Subcutaneous abdominal adipose tissue (tissue), 5 donors: ENCODE measurements at regions not wholly inside any gene's neighbourhood (a gene's known extent, or its start where the extent isn't known, plus 50 kb on each side); places are given as distances from the start of the nearest gene placed in this dataset.

Source experiments
- H3K27ac ChIP-seq: one replicate; pipeline ENCODE4 v1.7.0; 2013; ENCODE audit warnings: low read depth, mild to moderate bottlenecking, inconsistent platforms, low read length, moderate library complexity
- H3K27me3 ChIP-seq, 5 donors: one replicate each; pipeline ENCODE4 v1.7.0; 2013; ENCODE audit warnings: low read length in 5 of 5, inconsistent platforms in 1 of 5; ENCODE audit not compliant: control insufficient read depth in 5 of 5, insufficient read depth in 4 of 5
- H3K36me3 ChIP-seq, 5 donors: one replicate each; pipeline ENCODE4 v1.7.0; 2013; ENCODE audit warnings: low read length in 5 of 5; ENCODE audit not compliant: control insufficient read depth in 5 of 5, insufficient read depth in 5 of 5
- H3K4me1 ChIP-seq, 5 donors: one replicate each; pipeline ENCODE4 v1.7.0; 2013; ENCODE audit warnings: low read length in 5 of 5, mild to moderate bottlenecking in 3 of 5, moderate library complexity in 1 of 5; ENCODE audit not compliant: control insufficient read depth in 5 of 5, insufficient read depth in 5 of 5
- H3K4me3 ChIP-seq, 5 donors: one replicate each; pipeline ENCODE4 v1.7.0; 2013; ENCODE audit warnings: low read length in 5 of 5, low read depth in 1 of 5
- H3K9ac ChIP-seq, 5 donors: one replicate each; pipeline ENCODE4 v1.7.0; 2013; ENCODE audit warnings: low read length in 5 of 5, mild to moderate bottlenecking in 4 of 5, moderate library complexity in 3 of 5
- H3K9me3 ChIP-seq, 5 donors: one replicate each; pipeline ENCODE4 v1.7.0; 2013; ENCODE audit warnings: low read length in 5 of 5; ENCODE audit not compliant: control insufficient read depth in 5 of 5
- donor health status: healthy.
- donor health status: healthy.
- donor health status: healthy.
- donor health status: healthy.
- donor health status: healthy.

GRCh38 chr11:111081021-111081511, 164.5 kb upstream of the POU2AF2 start:
- Histone ChIP-seq H3K4me1 (peaks cover 0 to 2% (median 0%) of the 10 kb centered on the region in 5 donors), H3K9ac (no peak overlapping the region), H3K36me3 (no peaks in the 10 kb centered on the region), H3K27me3 (no peaks in the 10 kb centered on the region), H3K4me3 (no peak overlapping the region), H3K9me3 (no peaks in the 10 kb centered on the region), H3K27ac (no peak overlapping the region)

- no peaks in the 10 kb centered on the region for H3K9me3 ChIP-seq
- H3K27me3 ChIP-seq = no peaks in the 10 kb centered on the region
- no peak overlapping the region for H3K27ac ChIP-seq
- H3K9ac ChIP-seq = no peak overlapping the region
- no peak overlapping the region for H3K4me3 ChIP-seq
- no peaks in the 10 kb centered on the region for H3K36me3 ChIP-seq
- H3K4me1 ChIP-seq = peaks cover 0 to 2% (median 0%) of the 10 kb centered on the region in 5 donors
These were observed 167.8 kb upstream of the POU2AF2 start for GRCh38 chr11:111077530-111078322.

GRCh38 chr11:111069066-111069465, 176.5 kb upstream of the POU2AF2 start:
- Histone ChIP-seq H3K4me3 (no peak overlapping the region), H3K27ac (no peak overlapping the region), H3K36me3 (no peaks in the 10 kb centered on the region), H3K4me1 (no peaks in the 10 kb centered on the region), H3K27me3 (no peaks in the 10 kb centered on the region), H3K9me3 (peaks cover 2 to 10% (median 10%) of the 10 kb centered on the region in 5 donors), H3K9ac (no peak overlapping the region)

GRCh38 chr11:111067994-111068393, 177.5 kb upstream of the POU2AF2 start:
- Histone ChIP-seq H3K9me3 (peaks cover 2 to 10% (median 10%) of the 10 kb centered on the region in 5 donors), H3K27me3 (no peaks in the 10 kb centered on the region), H3K4me3 (no peak overlapping the region), H3K27ac (no peak overlapping the region), H3K36me3 (no peaks in the 10 kb centered on the region), H3K4me1 (no peaks in the 10 kb centered on the region), H3K9ac (no peak overlapping the region)

GRCh38 chr11:111066846-111067245, 178.7 kb upstream of the POU2AF2 start:
- Histone ChIP-seq H3K4me1 (no peaks in the 10 kb centered on the region), H3K27ac (no peak overlapping the region), H3K36me3 (no peaks in the 10 kb centered on the region), H3K4me3 (no peak overlapping the region), H3K27me3 (no peaks in the 10 kb centered on the region), H3K9ac (no peak overlapping the region), H3K9me3 (peaks cover 2 to 10% (median 10%) of the 10 kb centered on the region in 5 donors)

GRCh38 chr11:111063726-111064517, 181.6 kb upstream of the POU2AF2 start:
- Histone ChIP-seq H3K36me3 (no peaks in the 10 kb centered on the region), H3K27me3 (no peaks in the 10 kb centered on the region), H3K9ac (no peak overlapping the region), H3K4me3 (no peak overlapping the region), H3K9me3 (peaks cover 2 to 10% (median 10%) of the 10 kb centered on the region in 5 donors), H3K27ac (no peak overlapping the region), H3K4me1 (no peaks in the 10 kb centered on the region)

- Histone ChIP-seq H3K36me3 (no peaks in the 10 kb centered on the region), H3K4me3 (no peak overlapping the region), H3K4me1 (no peaks in the 10 kb centered on the region), H3K27ac (no peak overlapping the region), H3K9me3 (peaks cover 0 to 3% (median 1%) of the 10 kb centered on the region in 5 donors), H3K9ac (no peak overlapping the region), H3K27me3 (no peaks in the 10 kb centered on the region)
These were observed 183.1 kb upstream of the POU2AF2 start for GRCh38 chr11:111062420-111062819.

GRCh38 chr11:111059726-111060125, 185.8 kb upstream of the POU2AF2 start:
- Histone ChIP-seq H3K27me3 (no peaks in the 10 kb centered on the region), H3K4me1 (no peaks in the 10 kb centered on the region), H3K4me3 (no peak overlapping the region), H3K9ac (no peak overlapping the region), H3K27ac (no peak overlapping the region), H3K36me3 (no peaks in the 10 kb centered on the region), H3K9me3 (peaks cover 0 to 6% (median 0%) of the 10 kb centered on the region in 5 donors)

GRCh38 chr11:111049131-111049530, 196.4 kb upstream of the POU2AF2 start:
- H3K27ac ChIP-seq = no peak overlapping the region
- H3K36me3 ChIP-seq = no peaks in the 10 kb centered on the region
- no peak overlapping the region for H3K9ac ChIP-seq
- no peaks in the 10 kb centered on the region for H3K27me3 ChIP-seq
- no peak overlapping the region for H3K4me3 ChIP-seq
- peaks cover 0 to 17% (median 4%) of the 10 kb centered on the region in 5 donors for H3K4me1 ChIP-seq
- no peaks in the 10 kb centered on the region for H3K9me3 ChIP-seq

- H3K36me3 ChIP-seq = no peaks in the 10 kb centered on the region
- H3K27me3 ChIP-seq = no peaks in the 10 kb centered on the region
- H3K4me1 ChIP-seq = peaks cover 0 to 17% (median 4%) of the 10 kb centered on the region in 5 donors
- no peaks in the 10 kb centered on the region for H3K9me3 ChIP-seq
- H3K27ac ChIP-seq = no peak overlapping the region
- H3K4me3 ChIP-seq = no peak overlapping the region
- no peak overlapping the region for H3K9ac ChIP-seq
These were observed 198.2 kb upstream of the POU2AF2 start for GRCh38 chr11:111047374-111047773.
